HG02884 (cell line): ENCODE measurements at regions not wholly inside any gene's neighbourhood (a gene's known extent, or its start where the extent isn't known, plus 50 kb on each side); places are given as distances from the start of the nearest gene placed in this dataset.
A peak's percentile ranks its signal among the peaks of the same experiment; 100 is the strongest.

Experiments
- ATAC-seq: cut with Tn5 transposase; IDR thresholded peaks from one replicate; pipeline ENCODE4 v1.9.1; 2021; ENCODE audit warnings: mild to moderate bottlenecking, moderate library complexity; ENCODE audit not compliant: unreplicated experiment

GRCh38 chr9:89655990-89656657 lies 51.3 kb downstream of the GADD45G start:
- ATAC-seq = no peak

GRCh38 chr9:89657295-89657694 lies 52.5 kb downstream of the GADD45G start:
- no peak for ATAC-seq

GRCh38 chr9:89657765-89658164 lies 53.0 kb downstream of the GADD45G start:
- peak; percentile 48 for ATAC-seq

DNA sequence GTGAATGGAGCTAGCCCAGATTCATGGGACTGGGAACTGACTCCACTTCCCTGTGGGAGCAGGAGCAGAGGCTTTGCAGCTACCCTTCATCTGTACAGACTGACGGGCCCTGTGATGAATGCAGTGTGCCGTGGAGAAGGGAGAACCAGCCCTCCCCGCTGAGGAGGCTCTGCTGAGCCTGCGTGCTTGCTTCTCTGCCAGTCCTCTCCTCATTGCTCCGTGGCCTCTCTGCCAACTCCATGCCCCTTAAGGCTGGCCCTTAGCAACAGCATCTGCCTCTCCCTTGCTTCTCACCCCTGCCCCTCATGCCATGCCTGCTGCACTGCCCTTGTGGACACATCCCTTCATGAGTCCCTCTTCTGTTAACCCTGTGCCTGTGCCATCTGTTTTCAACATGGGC lies 53.6 kb downstream of the GADD45G start:
- ATAC-seq = no peak

GRCh38 chr9:89658931-89659330 lies 54.1 kb downstream of the GADD45G start:
- no peak for ATAC-seq

- no peak for ATAC-seq
These were observed 54.7 kb downstream of the GADD45G start for GRCh38 chr9:89659473-89659872.

DNA sequence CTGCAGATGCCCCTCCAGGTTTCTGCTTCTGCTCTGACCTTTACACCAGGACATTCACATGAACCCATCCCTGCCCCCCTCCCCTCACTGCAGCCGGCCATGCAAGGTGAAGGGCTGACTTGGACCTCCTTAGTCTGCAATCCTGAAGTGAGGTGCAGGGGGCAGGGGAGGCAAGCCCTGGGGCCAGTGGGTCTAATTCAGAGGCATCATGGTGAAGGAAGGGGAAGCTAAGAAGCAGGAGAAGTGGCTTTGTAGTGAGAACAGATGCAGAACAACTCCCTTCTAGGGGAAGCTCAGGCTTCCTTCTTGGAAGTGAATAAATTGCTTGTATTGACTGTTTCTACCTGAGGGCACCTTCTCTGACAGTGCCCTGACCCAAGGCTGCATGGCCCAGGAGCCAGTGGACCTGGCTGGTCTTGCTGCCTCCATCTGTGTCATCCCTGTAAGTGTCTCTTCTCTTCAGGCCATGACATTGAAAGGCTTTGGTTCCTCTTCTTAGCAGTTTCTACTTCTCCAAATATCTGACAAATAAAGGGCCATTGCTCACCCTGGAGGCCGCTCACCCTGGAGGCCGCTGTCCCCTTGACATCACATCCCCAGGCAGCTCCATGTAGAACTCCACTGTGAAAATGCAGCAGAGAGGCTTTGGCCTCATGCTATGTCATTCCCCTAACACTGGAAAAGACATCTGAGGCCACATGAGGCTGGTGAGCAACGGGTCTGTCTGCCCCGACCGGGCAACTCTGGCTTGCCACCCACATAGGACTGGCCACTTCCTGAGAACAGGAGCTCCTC lies 55.3 kb downstream of the GADD45G start:
- ATAC-seq = no peak

DNA sequence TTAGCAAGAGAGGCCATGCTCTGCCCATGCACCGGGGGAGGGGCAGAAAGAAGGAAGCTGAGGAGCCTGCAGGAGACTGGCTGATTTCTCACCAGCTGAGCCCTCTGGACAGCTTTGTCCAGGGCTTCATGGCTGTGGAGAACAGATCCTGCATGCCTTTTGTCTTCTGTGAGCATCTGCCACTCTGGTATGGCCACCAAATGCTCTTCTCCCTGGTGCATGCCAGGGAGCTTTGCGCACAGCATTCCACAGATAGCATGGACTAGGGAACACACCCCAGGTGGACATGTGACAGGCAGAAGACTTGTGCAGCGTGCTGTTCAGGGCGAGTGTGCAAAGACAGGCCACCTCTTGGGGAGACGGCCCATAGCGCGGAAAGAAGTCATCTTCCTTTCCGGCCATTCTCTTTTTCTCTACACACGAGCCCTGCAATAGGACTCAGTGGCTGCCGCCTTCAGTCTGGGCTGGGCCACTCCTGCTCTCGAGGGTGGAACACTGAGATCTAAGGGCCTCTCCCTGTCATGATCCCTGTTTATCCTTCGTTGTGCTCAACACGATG lies 56.7 kb downstream of the GADD45G start:
- ATAC-seq = no peak

DNA sequence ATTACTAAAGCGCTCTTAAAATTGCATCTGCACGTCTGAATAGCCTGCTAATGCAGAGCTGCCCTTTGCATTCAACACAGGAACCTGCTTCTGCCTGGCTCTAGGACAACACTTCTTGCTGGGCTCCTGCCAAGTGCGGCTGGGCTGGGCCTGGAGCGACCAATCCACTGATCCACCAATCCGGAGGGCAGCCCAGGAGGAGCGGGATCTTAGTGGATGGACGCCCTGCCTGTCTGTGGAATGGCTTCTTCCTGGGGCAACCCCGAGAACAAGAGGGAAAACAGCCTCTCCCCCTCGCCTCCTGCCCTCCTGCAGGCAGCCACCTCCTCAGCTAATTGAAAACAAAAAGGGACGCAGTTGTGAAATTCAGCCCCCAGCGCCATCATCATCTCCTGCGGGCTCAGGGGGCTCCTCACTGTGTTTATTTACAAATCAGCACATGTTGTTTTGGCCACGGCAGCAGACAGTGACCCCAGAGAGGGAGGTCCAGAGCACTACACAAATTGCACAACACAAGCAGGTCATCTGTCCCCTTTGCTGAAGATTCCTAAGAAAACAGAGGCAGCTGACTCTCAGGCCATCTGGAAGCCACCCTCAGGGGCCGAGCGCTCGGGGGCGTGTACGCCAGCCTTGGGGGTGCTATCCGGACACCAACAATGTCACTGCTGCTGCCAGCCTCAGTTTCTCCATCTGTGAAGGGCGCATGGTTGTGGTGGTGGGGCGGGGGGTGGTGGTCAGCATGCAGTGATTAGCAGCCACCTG lies 57.3 kb downstream of the GADD45G start:
- no peak for ATAC-seq

DNA sequence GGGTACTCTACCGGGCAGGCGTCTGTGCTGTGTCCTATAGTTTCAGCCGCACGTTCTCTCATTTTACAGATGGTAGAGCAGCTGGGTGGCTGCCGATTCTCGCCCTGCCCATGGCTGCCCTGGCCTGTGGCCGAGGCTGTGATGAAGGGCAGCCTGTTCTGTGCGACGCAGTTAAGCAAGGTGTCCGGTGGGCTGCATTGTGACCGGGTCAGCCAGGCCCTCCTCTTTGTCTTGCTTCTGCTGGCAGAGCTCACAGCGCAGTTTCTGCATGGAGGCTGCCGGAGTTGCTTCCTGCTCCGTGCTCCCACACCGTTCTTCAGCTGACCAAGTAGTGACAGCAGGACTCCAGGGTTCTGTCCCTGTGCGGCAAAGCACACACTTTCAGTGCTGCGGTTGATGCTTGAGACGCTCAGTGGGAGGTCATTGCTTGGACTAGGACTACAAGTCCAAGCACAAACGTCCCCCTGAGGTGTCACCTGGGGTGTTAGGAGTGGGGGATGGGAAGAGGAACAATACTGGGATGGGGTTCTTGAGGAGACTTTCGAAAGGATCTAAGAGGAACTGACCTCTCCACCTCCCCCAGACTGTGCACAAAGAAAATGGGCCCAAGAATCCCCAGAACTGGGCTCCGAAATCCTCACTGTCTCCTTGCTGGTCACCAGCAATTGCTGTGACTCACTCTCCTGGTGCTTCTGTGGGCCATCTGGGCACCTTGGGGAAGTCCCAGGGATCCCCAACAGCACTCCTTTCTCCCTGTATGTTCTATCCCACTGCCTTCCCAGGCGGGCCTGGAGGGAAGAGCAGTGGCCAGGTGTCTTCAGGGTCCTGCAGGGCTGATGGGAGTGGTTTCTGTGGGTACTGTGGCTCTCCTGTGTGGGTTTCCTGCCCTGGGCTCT lies 58.2 kb downstream of the GADD45G start:
- ATAC-seq = no peak

DNA sequence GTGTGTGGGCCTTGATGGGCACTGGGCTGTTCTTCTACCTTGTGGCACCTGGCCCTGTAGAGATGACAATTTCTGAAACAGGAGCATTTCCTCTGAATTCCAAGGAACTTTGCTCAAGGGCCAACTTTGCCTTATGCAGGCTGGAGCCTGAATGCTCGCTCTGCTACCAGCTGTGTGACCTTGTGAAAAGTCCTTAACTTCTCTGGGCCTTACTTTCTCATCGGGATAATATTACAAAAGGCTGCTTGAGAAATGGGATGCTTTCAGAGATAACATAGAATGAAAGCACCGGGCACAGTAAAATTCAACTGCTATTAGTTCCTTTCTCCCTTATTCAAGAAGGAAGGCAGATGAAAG lies 58.8 kb downstream of the GADD45G start:
- ATAC-seq = no peak

GRCh38 chr9:89664010-89664409 lies 59.2 kb downstream of the GADD45G start:
- no peak for ATAC-seq

- no peak for ATAC-seq
These were observed 60.1 kb downstream of the GADD45G start for GRCh38 chr9:89664896-89665329.

GRCh38 chr9:89666364-89666763 lies 61.6 kb downstream of the GADD45G start:
- ATAC-seq = no peak

- ATAC-seq = no peak
These were observed 62.1 kb downstream of the GADD45G start for GRCh38 chr9:89666950-89667349.

GRCh38 chr9:89667726-89668125 lies 62.9 kb downstream of the GADD45G start:
- ATAC-seq = no peak

DNA sequence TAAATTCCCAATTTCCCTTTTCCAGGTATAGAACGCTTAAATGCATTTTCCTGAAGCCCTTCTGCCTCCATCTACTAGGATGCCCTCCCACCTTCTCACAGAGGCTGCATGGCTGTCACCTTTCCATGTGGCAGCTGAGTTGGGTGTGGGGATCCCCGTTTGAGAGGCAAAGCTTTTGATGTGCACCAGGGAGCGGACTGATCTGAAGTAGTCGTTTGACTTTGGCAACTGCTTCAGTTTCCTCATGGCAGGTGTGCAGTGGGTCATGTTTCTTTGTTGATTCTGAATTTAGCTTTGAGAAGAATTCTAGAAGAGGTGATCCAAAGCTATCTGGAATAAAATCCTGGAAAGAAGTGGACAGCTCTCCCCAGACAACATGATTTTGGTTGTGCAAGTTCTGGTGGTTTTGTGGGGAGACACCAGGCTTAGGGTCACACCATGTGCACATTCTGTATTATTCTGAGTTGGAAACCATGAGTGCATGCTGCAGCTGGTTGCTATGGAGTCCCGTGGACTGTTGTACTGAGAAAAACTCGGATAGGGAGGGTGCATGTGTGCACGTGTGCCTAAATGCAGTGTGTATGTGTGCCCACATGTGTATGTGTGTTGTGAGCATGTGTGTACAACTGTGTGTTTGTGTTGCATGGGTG lies 63.5 kb downstream of the GADD45G start:
- no peak for ATAC-seq

DNA sequence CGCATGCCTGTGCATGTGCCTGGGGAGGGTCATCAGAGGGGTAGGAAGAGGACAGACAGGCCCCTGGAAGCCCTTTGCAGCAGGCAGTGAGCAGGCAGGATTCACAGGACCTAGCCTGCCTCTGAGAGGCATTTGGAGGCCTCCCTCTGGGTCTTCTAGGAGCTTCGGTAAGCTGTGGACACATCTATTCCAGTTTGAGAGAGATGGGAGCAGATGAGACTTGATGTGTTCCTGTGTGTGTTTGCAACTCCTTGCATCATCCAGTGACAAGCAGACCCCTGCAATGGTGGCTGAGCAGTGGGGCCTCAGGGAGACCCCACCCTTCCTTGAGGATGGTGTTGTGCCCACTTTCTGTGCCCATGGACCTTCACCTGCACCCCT lies 64.0 kb downstream of the GADD45G start:
- no peak for ATAC-seq

- ATAC-seq = no peak
These were observed 64.6 kb downstream of the GADD45G start for GRCh38 chr9:89669361-89669842.

DNA sequence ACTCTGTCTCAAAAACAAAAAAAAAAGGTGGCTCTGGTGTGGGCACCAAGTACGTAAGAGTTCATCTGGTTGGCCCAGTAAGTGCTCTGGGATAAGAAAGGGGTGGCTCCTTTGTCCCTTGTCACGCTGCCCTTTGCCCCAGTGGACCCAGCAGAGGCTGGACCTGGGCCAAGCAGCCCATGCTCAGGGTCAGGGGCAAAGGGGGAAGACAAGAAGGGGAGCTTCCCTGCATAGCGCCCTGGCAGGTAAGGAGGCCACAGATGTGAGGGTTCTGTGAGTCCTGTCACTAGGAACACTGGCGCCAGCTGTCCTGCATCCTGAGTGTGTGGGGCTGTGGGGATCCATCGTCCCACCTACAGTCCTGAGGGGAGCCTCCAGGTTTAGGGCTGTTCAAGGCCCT lies 65.3 kb downstream of the GADD45G start:
- no peak for ATAC-seq
